ENCODE measurements at regions not wholly inside any gene's neighbourhood (a gene's known extent, or its start where the extent isn't known, plus 50 kb on each side); places are given as distances from the start of the nearest gene placed in this dataset.

DNA sequence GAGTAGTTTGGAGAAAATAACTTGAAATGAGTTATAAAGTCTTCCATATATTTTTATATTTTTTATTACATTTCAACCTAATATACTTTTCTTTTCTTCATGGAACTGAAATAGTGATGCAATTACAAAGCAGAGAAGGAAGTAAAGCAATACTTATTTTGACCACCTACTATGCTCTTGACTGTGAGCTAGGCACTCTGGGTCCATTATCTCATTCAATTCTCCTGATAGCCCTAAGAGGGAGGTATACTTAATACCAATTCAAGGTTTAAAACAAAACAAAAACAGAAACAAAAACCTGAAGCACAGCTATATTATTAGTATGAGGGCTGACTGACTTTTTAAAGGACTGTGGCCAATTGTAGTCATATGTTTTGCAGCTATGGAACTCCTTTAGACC is 193.5 kb downstream of the MAD2L1 start:
- Histone ChIP-seq H4K20me1 (replicated peaks; ENCODE audit: control insufficient read depth, insufficient read depth, low read length) (no peaks in the 10 kb centered on the region), H3K9ac (ENCODE audit: insufficient read depth in 1 of 2, low read depth in 2 of 2, low read length in 2 of 2) (no peak overlapping the region), H3K27ac (ENCODE audit: extremely low read depth, low read depth, low read length) (no peak overlapping the region), H3K4me2 (ENCODE audit: insufficient read depth, low read length) (no peak overlapping the region), H3K27me3 (ENCODE audit: control insufficient read depth in 2 of 2, insufficient read depth in 2 of 2, low read length in 2 of 2) (no peaks in the 10 kb centered on the region), H3K36me3 (ENCODE audit: control insufficient read depth, insufficient read depth, low read length) (no peaks in the 10 kb centered on the region), H3K4me3 (no peak overlapping the region), H3K9me3 (replicated peaks; ENCODE audit: control insufficient read depth, insufficient read depth, low read depth, low read length) (no peaks in the 10 kb centered on the region), H3K79me2 (ENCODE audit: control insufficient read depth, insufficient read depth, low read length) (no peaks in the 10 kb centered on the region), H3K9me1 (ENCODE audit: control insufficient read depth, insufficient read depth, low read length) (no peaks in the 10 kb centered on the region), H3K4me1 (replicated peaks in 1 of 2; ENCODE audit: control insufficient read depth in 2 of 2, insufficient read depth in 2 of 2, low read length in 2 of 2) (no peaks in the 10 kb centered on the region), H2AFZ (ENCODE audit: low read depth, low read length) (no peak overlapping the region)
- CTCF ChIA-PET (ENCODE audit: low intra/inter-chr PET ratio), result no interaction called here
- no peak for DNase-seq (ENCODE audit: extremely low read depth in 1 of 4, low spot score in 3 of 4)
- FAIRE-seq, result no peak
- in situ Hi-C loops (cut with MboI), result no loop called here
- BruUV-seq (replicated peaks), result no TSS peak
- no peak for ATAC-seq
- no peak for TF ChIP-seq POU5F1 (IDR thresholded peaks at IDR 0.05; ENCODE audit: borderline replicate concordance, low read depth, low read length, partially characterized antibody)
- TF ChIP-seq TEAD2 (tag; IDR thresholded peaks at IDR 0.05), result no peak
- TF ChIP-seq CEBPB (tag; IDR thresholded peaks at IDR 0.05), result no peak
- TF ChIP-seq JUNB (CRISPR knock-in tag; conservative IDR thresholded peaks at IDR 0.05), result no peak
- no peak for TF ChIP-seq ZNF12 (CRISPR knock-in tag; IDR thresholded peaks at IDR 0.05)
- no peak for TF ChIP-seq UBTF (IDR thresholded peaks at IDR 0.05; ENCODE audit: borderline replicate concordance in 1 of 2, low read depth in 2 of 2, low read length in 2 of 2)
- TF ChIP-seq ZNF212 (CRISPR knock-in tag; IDR thresholded peaks at IDR 0.05), result no peak
- no peak for TF ChIP-seq TBL1XR1 (IDR thresholded peaks at IDR 0.05; ENCODE audit: low read length in 2 of 2)
- TF ChIP-seq ZFX (CRISPR knock-in tag; IDR thresholded peaks at IDR 0.05), result no peak
- TF ChIP-seq, protein P1, sequence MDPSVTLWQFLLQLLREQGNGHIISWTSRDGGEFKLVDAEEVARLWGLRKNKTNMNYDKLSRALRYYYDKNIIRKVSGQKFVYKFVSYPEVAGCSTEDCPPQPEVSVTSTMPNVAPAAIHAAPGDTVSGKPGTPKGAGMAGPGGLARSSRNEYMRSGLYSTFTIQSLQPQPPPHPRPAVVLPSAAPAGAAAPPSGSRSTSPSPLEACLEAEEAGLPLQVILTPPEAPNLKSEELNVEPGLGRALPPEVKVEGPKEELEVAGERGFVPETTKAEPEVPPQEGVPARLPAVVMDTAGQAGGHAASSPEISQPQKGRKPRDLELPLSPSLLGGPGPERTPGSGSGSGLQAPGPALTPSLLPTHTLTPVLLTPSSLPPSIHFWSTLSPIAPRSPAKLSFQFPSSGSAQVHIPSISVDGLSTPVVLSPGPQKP (CRISPR knock-in tag; IDR thresholded peaks at IDR 0.05), result no peak
- TF ChIP-seq TFE3 (CRISPR knock-in tag; IDR thresholded peaks at IDR 0.05), result no peak
- TF ChIP-seq, protein P2, sequence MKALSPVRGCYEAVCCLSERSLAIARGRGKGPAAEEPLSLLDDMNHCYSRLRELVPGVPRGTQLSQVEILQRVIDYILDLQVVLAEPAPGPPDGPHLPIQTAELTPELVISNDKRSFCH (CRISPR knock-in tag; IDR thresholded peaks at IDR 0.05), result no peak
- TF ChIP-seq, protein P2 (tag; IDR thresholded peaks at IDR 0.05), result no peak
- TF ChIP-seq KLF10 (CRISPR knock-in tag; IDR thresholded peaks at IDR 0.05), result no peak
- POLR2A ChIA-PET, result no interaction called here
- intact Hi-C loops (cut with micrococcal nuclease), result no loop called here

All from K562 (cell line).